NCI-H69 (cell line): ENCODE measurements at regions not wholly inside any gene's neighbourhood (a gene's known extent, or its start where the extent isn't known, plus 50 kb on each side); places are given as distances from the start of the nearest gene placed in this dataset.
A peak's percentile ranks its signal among the peaks of the same experiment; 100 is the strongest.
"Not testable (repeated sequence)": the region's sequence is repeated elsewhere in the genome, so short reads cannot be mapped to it uniquely, and the experiment has no call there.

ENCODE experiments used
- DNase-seq: peaks from one replicate; lab custom pipeline; 2025; lab: John Stamatoyannopoulos, UW

- no peak for DNase-seq
Observed at GRCh38 chr6:6482256-6482655, 106.3 kb upstream of the LY86 start.

- DNase-seq = no peak
Observed at GRCh38 chr6:6483168-6483567, 105.4 kb upstream of the LY86 start.

GRCh38 chr6:6483733-6484132 lies 104.8 kb upstream of the LY86 start:
- no peak for DNase-seq

- DNase-seq = no peak
Observed at GRCh38 chr6:6484681-6485080, 103.8 kb upstream of the LY86 start.

GRCh38 chr6:6486595-6486994 lies 101.9 kb upstream of the LY86 start:
- no peak for DNase-seq

- no peak for DNase-seq
Observed at GRCh38 chr6:6491761-6492160, 96.8 kb upstream of the LY86 start.

GRCh38 chr6:6492675-6493074 lies 95.8 kb upstream of the LY86 start:
- no peak for DNase-seq

- not testable (repeated sequence) for DNase-seq
Observed at GRCh38 chr6:6494139-6494538, 94.4 kb upstream of the LY86 start.

GRCh38 chr6:6494677-6495076 lies 93.8 kb upstream of the LY86 start:
- DNase-seq = peak; percentile 45

GRCh38 chr6:6495851-6496250 lies 92.7 kb upstream of the LY86 start:
- no peak for DNase-seq

- no peak for DNase-seq
Observed at GRCh38 chr6:6497541-6497940, 91.0 kb upstream of the LY86 start.

- no peak for DNase-seq
Observed at GRCh38 chr6:6497976-6498375, 90.5 kb upstream of the LY86 start.

GRCh38 chr6:6503191-6503590 lies 85.3 kb upstream of the LY86 start:
- DNase-seq = no peak

GRCh38 chr6:6505111-6505510 lies 83.4 kb upstream of the LY86 start:
- DNase-seq = no peak

- DNase-seq = no peak
Observed at GRCh38 chr6:6508643-6509042, 79.9 kb upstream of the LY86 start.

GRCh38 chr6:6509284-6509683 lies 79.2 kb upstream of the LY86 start:
- no peak for DNase-seq

- no peak for DNase-seq
Observed at GRCh38 chr6:6512711-6513110, 75.8 kb upstream of the LY86 start.

GRCh38 chr6:6515691-6516607 lies 72.6 kb upstream of the LY86 start:
- no peak for DNase-seq

GRCh38 chr6:6516666-6517458 lies 71.7 kb upstream of the LY86 start:
- DNase-seq = no peak

GRCh38 chr6:6518631-6519427 lies 69.7 kb upstream of the LY86 start:
- DNase-seq = peak; percentile 8

GRCh38 chr6:6521961-6522482 lies 66.5 kb upstream of the LY86 start:
- no peak for DNase-seq

- no peak for DNase-seq
Observed at GRCh38 chr6:6522709-6523108, 65.8 kb upstream of the LY86 start.
